GM12872 (cell line): ENCODE measurements at regions not wholly inside any gene's neighbourhood (a gene's known extent, or its start where the extent isn't known, plus 50 kb on each side); places are given as distances from the start of the nearest gene placed in this dataset.

Experiments used
- CTCF ChIP-seq: IDR thresholded peaks from 3 replicates; pipeline ENCODE4 v1.5.1; 2011; ENCODE audit warnings: low read depth, mild to moderate bottlenecking, low read length, moderate library complexity; ENCODE audit not compliant: insufficient read depth

GRCh38 chr10:45229823-45230222, 85.6 kb downstream of the OR13A1 start:
- TF ChIP-seq CTCF, result no peak

GRCh38 chr10:45235260-45235769, 80.1 kb downstream of the OR13A1 start:
- TF ChIP-seq CTCF, result peak; percentile 53; the same call in 2 of the 3 replicates

GRCh38 chr10:45235798-45236220, 79.6 kb downstream of the OR13A1 start:
- no peak for TF ChIP-seq CTCF

GRCh38 chr10:45238896-45239295, 76.5 kb downstream of the OR13A1 start:
- no peak for TF ChIP-seq CTCF

- TF ChIP-seq CTCF, result no peak
Observed at GRCh38 chr10:45239642-45240041, 75.8 kb downstream of the OR13A1 start.

GRCh38 chr10:45241865-45242520, 73.4 kb downstream of the OR13A1 start:
- TF ChIP-seq CTCF, result no peak

- no peak for TF ChIP-seq CTCF
Observed at GRCh38 chr10:45243261-45243660, 72.1 kb downstream of the OR13A1 start.

- no peak for TF ChIP-seq CTCF
Observed at GRCh38 chr10:45246522-45246921, 68.9 kb downstream of the OR13A1 start.
